Epidermal melanocyte (primary cell): ENCODE measurements at regions not wholly inside any gene's neighbourhood (a gene's known extent, or its start where the extent isn't known, plus 50 kb on each side); places are given as distances from the start of the nearest gene placed in this dataset.

Experiments
- DNase-seq: peaks from one replicate; pipeline ENCODE4 v3.0.0; 2011; ENCODE audit warnings: low spot score; ENCODE audit not compliant: insufficient read length

GRCh38 chr2:19238440-19239060 is 119.9 kb downstream of the OSR1 start:
- DNase-seq = no peak

GRCh38 chr2:19235308-19235707 is 123.1 kb downstream of the OSR1 start:
- peak; percentile 30 for DNase-seq

- no peak for DNase-seq
Observed at GRCh38 chr2:19232312-19232711, 126.1 kb downstream of the OSR1 start.

GRCh38 chr2:19231625-19232024 is 126.8 kb downstream of the OSR1 start:
- no peak for DNase-seq

GRCh38 chr2:19230626-19231025 is 127.8 kb downstream of the OSR1 start:
- no peak for DNase-seq

- no peak for DNase-seq
Observed at GRCh38 chr2:19228715-19229114, 129.7 kb downstream of the OSR1 start.

- DNase-seq = no peak
Observed at GRCh38 chr2:19228181-19228593, 130.2 kb downstream of the OSR1 start.

- DNase-seq = no peak
Observed at GRCh38 chr2:19226871-19227270, 131.6 kb downstream of the OSR1 start.

GRCh38 chr2:19226386-19226785 is 132.0 kb downstream of the OSR1 start:
- no peak for DNase-seq

GRCh38 chr2:19225931-19226330 is 132.5 kb downstream of the OSR1 start:
- no peak for DNase-seq

- no peak for DNase-seq
Observed at GRCh38 chr2:19225126-19225525, 133.3 kb downstream of the OSR1 start.

- no peak for DNase-seq
Observed at GRCh38 chr2:19224486-19224885, 133.9 kb downstream of the OSR1 start.

GRCh38 chr2:19224011-19224410 is 134.4 kb downstream of the OSR1 start:
- no peak for DNase-seq

- DNase-seq = no peak
Observed at GRCh38 chr2:19219060-19219459, 139.4 kb downstream of the OSR1 start.

- DNase-seq = no peak
Observed at GRCh38 chr2:19218166-19218565, 140.3 kb downstream of the OSR1 start.

GRCh38 chr2:19216676-19217602 is 141.5 kb downstream of the OSR1 start:
- DNase-seq = no peak

GRCh38 chr2:19216238-19216637 is 142.2 kb downstream of the OSR1 start:
- DNase-seq = no peak

GRCh38 chr2:19214682-19215391 is 143.6 kb downstream of the OSR1 start:
- no peak for DNase-seq

- no peak for DNase-seq
Observed at GRCh38 chr2:19209575-19210341, 148.7 kb downstream of the OSR1 start.

- no peak for DNase-seq
Observed at GRCh38 chr2:19208479-19209199, 149.8 kb downstream of the OSR1 start.

GRCh38 chr2:19207452-19207851 is 151.0 kb downstream of the OSR1 start:
- no peak for DNase-seq
